GM21786 (cell line): ENCODE measurements at regions not wholly inside any gene's neighbourhood (a gene's known extent, or its start where the extent isn't known, plus 50 kb on each side); places are given as distances from the start of the nearest gene placed in this dataset.

ENCODE experiments used
- ATAC-seq: cut with Tn5 transposase; IDR thresholded peaks from one replicate; pipeline ENCODE4 v1.9.1; 2021; ENCODE audit not compliant: unreplicated experiment

DNA sequence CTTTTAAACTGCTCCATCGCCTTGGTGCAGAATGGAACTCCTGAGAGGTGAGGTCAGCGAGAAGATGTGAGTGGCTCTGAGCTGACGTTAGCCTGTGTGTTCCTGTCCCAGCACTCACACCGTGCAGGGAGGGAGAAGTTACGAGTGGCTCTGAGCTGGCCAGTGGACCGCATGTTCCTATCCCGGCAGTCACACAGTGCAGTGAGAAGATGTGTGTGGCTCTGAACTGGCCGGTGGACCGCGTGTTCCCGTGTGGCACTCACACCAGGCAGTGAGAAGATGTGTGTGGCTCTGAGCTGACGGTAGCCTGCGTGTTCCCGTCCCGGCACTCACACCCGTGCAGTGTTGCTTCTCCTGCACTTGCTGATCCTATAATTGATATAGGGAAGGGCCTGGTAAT, 59.9 kb downstream of the VCPKMT start:
- ATAC-seq: no peak

GRCh38 chr14:50057331-50057730, 59.0 kb downstream of the VCPKMT start:
- no peak for ATAC-seq

GRCh38 chr14:50058113-50058512, 58.3 kb downstream of the VCPKMT start:
- ATAC-seq: no peak
